ENCODE measurements at regions not wholly inside any gene's neighbourhood (a gene's known extent, or its start where the extent isn't known, plus 50 kb on each side); places are given as distances from the start of the nearest gene placed in this dataset.

DNA sequence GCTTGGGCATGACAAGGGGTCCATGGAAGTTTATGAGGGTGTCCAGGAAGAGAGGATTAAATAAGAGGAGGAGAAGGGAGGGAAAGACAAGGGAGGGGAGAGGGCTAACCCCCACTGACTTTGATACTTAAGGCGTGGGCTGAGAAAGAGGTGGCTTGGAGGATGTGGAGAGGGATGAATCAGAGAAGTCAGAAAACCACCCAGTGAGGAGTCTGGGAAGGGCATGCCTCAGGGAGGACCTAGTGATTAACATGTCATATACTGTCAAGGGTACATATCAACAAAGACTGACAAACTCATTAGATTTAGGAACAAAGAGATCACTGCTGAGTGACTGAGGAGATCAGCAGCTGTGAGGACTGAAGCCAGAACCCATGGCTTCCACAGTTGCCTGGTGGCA is 145.4 kb downstream of the IRX5 start:
- TF ChIP-seq, protein P1, sequence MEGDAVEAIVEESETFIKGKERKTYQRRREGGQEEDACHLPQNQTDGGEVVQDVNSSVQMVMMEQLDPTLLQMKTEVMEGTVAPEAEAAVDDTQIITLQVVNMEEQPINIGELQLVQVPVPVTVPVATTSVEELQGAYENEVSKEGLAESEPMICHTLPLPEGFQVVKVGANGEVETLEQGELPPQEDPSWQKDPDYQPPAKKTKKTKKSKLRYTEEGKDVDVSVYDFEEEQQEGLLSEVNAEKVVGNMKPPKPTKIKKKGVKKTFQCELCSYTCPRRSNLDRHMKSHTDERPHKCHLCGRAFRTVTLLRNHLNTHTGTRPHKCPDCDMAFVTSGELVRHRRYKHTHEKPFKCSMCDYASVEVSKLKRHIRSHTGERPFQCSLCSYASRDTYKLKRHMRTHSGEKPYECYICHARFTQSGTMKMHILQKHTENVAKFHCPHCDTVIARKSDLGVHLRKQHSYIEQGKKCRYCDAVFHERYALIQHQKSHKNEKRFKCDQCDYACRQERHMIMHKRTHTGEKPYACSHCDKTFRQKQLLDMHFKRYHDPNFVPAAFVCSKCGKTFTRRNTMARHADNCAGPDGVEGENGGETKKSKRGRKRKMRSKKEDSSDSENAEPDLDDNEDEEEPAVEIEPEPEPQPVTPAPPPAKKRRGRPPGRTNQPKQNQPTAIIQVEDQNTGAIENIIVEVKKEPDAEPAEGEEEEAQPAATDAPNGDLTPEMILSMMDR (conservative IDR thresholded peaks at IDR 0.05), result no peak
- no peak for TF ChIP-seq EZH2 (IDR thresholded peaks at IDR 0.05; ENCODE audit: low read depth)
